H1 (cell line): ENCODE measurements at regions not wholly inside any gene's neighbourhood (a gene's known extent, or its start where the extent isn't known, plus 50 kb on each side); places are given as distances from the start of the nearest gene placed in this dataset.

ENCODE experiments used
- MAX ChIP-seq: IDR thresholded peaks from 2 replicates; pipeline ENCODE4 v1.6.1; 2012; ENCODE audit warnings: inconsistent platforms

GRCh38 chr3:194756460-194756779 is 70.7 kb downstream of the FAM43A start (continued):
- TF ChIP-seq MAX, result no peak
